GM18499 (cell line): ENCODE measurements at regions not wholly inside any gene's neighbourhood (a gene's known extent, or its start where the extent isn't known, plus 50 kb on each side); places are given as distances from the start of the nearest gene placed in this dataset.

ENCODE experiments used
- ATAC-seq: cut with Tn5 transposase; IDR thresholded peaks from one replicate; pipeline ENCODE4 v1.9.1; 2021; ENCODE audit warnings: moderate number of reproducible peaks; ENCODE audit not compliant: insufficient read depth, unreplicated experiment

DNA sequence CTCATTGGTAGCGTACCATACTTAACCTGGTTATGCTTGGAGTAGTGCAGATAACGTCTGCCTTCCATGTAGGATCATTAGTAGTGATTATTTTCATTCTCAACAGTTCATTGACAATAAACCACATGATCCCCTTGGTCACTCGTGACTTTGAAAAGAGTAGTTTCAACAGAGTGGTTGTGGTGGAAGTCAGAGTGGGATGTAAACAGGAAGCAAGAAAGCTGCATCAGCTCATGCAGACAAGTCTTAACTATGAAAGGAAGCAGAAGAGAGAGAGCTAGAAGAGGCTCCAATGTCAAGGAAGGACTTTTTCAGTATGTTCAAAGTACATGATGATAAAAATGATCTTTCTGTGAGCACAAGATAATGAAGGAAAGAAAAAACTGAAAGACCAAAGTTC, 287.4 kb downstream of the MBD2 start:
- no peak for ATAC-seq

GRCh38 chr18:53935803-53936202, 288.7 kb downstream of the MBD2 start:
- ATAC-seq: no peak

GRCh38 chr18:53935399-53935798, 289.1 kb downstream of the MBD2 start:
- ATAC-seq: no peak

- ATAC-seq: no peak
Observed at GRCh38 chr18:53920312-53921075, 304.0 kb downstream of the MBD2 start.

DNA sequence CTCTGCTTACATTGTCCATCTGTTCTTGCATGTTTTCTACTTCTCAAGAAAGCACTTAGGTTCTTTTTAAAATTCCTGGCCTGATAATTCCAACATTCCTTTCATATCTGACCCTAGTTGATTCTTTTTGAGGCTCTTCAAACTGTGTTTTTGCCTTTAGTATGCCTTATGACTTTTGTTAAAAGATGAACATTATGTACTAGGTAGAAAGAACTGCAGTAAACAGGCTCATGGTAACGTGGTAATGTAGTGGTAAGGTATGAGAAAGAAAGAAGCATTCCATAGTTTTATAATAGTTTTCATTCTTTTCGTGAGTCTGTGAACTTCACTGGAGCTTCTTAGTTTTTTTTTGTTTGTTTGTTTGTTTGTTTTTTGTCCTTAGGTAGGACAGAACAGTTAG, 306.4 kb downstream of the MBD2 start:
- no peak for ATAC-seq

DNA sequence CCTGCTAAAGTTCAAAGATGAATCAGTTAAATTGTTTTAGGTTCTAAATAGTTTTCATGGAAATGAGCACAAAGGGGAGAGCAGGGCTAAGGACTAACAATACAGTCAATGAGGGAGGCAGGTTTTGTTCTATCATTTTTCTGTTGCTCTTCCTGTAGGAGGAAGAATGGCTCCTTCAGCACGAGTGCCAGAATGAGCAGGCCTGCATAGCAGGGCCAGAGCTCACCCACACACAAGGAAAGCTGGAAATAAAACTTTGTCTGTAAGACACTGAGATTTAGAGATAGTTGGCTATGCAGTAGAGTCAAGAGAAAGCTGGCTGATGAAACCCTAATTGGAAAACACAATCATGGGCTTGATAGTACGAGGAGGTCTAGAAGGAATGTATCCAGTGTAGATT, 313.3 kb downstream of the MBD2 start:
- ATAC-seq: no peak

DNA sequence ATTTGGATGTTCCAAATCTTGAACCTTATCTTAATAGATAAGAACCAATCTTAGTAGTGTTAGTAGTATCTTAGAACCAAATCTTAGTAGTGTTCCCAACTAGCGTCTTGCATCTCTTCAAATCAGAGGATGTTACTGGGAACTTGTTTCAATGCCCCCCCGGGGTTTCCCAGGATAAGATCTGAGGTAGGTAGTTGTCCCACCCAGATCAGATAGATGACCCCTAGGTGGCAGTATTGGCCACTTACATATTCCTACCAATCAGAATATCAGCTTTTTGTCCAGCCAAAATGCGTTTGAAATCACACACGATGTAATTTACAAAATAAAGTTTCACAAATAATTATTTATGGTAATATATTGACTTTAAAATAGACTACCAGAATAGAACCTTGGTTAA, 314.8 kb downstream of the MBD2 start:
- no peak for ATAC-seq

DNA sequence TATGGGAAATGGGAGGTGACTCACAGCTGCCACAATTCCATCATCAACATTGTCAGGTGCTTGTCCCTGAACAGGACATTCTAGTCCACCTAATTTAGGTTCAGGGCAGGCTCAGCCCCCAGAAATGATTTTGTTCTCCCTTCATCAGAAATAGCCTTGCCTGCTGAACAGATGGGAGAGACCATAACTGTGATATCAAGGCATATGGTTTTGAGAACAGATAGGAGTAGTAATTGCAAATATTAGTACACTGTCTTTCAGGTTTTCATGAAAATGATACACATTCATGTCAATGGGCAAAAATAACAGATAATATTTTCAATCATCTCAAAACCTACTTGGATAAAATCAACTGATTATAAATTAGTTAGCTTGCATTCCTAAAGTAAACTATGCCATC, 316.5 kb downstream of the MBD2 start:
- no peak for ATAC-seq

GRCh38 chr18:53906681-53907080, 317.8 kb downstream of the MBD2 start:
- no peak for ATAC-seq

- ATAC-seq: no peak
Observed at GRCh38 chr18:53894675-53895442, 329.6 kb downstream of the MBD2 start.

- no peak for ATAC-seq
Observed at GRCh38 chr18:53887447-53887846, 337.0 kb downstream of the MBD2 start.

DNA sequence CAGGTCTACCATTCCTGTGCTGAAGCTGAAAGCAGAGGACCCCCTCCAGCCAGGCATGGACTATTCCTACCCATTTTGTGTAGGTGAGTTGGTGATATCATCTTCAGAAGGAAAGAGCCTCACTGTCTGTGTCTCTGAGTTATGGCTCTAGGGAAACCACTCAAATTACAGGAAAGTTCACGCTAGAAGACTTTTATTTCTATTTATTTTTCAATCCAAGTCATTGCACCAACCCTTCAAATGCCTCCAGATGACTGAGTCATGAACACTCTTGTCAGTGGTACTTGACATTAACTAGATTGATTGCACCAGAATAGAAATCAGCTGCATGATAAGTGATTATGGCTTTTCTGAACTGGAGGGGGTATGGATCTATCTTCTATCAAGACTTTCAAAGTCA, 338.4 kb downstream of the MBD2 start:
- ATAC-seq: no peak

GRCh38 chr18:53883771-53884170, 340.7 kb downstream of the MBD2 start:
- ATAC-seq: no peak

- ATAC-seq: no peak
Observed at GRCh38 chr18:53874103-53874502, 350.4 kb downstream of the MBD2 start.

- ATAC-seq: no peak
Observed at GRCh38 chr18:53864770-53865169, 359.7 kb downstream of the MBD2 start.

DNA sequence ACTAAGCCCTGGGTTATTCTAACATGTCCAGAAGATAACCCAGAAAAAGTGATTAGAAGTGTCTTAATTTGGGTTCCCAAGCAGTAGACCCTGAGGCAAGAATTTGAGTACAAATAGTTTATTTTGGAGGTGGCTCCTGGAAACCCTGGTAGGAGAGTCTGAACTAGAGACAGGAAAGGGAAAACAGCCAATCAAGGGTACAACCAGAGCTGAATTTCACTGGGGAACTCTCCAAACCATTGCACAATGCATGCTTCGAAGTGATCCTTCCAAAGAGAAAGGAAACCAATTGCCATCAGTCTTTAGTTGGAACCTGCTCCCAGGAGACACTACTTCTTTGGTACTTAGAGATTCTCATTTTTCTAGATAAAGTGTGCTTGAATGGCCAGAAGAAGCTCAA, 361.5 kb downstream of the MBD2 start:
- ATAC-seq: no peak

- no peak for ATAC-seq
Observed at GRCh38 chr18:53861185-53861584, 363.3 kb downstream of the MBD2 start.

DNA sequence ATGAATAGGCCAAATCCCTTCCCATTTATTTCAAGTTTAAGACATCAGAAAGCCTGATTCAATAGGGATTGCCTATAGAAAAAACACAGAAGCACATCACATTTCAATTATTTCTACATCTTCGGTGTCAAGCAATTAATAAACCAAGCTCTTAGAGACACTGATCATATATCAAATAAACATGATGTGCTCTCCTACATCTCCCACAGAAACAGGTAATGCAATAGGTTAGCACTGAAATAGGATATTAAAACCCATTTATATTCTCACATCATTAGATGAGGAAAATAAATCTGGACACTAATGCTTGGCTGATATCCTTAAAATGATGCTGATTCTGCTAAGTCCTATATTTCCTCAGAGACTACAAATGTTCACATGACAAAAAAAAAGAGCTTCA, 364.7 kb downstream of the MBD2 start:
- no peak for ATAC-seq

GRCh38 chr18:53850902-53851301, 373.6 kb downstream of the MBD2 start:
- no peak for ATAC-seq

DNA sequence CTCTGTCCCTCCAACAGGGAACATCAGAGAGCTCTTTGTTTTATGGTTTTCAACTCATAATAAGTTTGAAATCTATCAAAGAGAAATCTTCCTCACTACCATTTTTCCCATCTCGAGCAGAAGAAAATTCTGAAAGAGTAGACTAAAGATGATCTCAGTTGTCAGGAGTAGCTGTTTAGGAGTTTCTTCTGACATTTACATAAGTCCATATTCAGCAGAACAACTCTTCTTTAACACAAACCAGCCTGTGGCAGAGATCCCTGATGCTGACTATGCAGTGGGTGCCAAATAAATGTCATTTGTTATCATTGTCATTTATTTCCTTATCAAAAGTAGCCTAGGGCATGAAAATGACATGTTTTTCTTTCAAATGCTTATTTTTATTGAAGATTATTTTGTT, 380.7 kb downstream of the MBD2 start:
- ATAC-seq: no peak

- ATAC-seq: no peak
Observed at GRCh38 chr18:53843113-53843760, 381.2 kb downstream of the MBD2 start.
